Fibroblast of lung (primary cell): ENCODE measurements at regions not wholly inside any gene's neighbourhood (a gene's known extent, or its start where the extent isn't known, plus 50 kb on each side); places are given as distances from the start of the nearest gene placed in this dataset.

Experiments
- DNase-seq, 2 donors: peaks; one replicate each; pipeline versions ENCODE4 v3.0.0 to v3.0.0-alpha.2; 2010; ENCODE audit warnings: low read depth in 2 of 2
- H2AFZ ChIP-seq: 2 replicates; pipeline ENCODE4 v1.5.1; 2012; ENCODE audit warnings: low read length, control low read depth, inconsistent platforms
- H3K27ac ChIP-seq: 2 replicates; pipeline ENCODE4 v1.5.1; 2011; ENCODE audit warnings: low read length, control low read depth; ENCODE audit not compliant: insufficient read depth
- H3K27me3 ChIP-seq: 2 replicates; pipeline ENCODE4 v1.5.1; 2011; ENCODE audit warnings: mild to moderate bottlenecking, low read length; ENCODE audit not compliant: control insufficient read depth, insufficient read depth
- H3K36me3 ChIP-seq: 2 replicates; pipeline ENCODE4 v1.5.1; 2011; ENCODE audit warnings: low read length; ENCODE audit not compliant: control insufficient read depth, insufficient read depth
- H3K4me1 ChIP-seq: 2 replicates; pipeline ENCODE4 v1.5.1; 2011; ENCODE audit warnings: low read length; ENCODE audit not compliant: control insufficient read depth, insufficient read depth; ENCODE audit errors: extremely low read depth
- H3K4me2 ChIP-seq: 2 replicates; pipeline ENCODE4 v1.5.1; 2011; ENCODE audit warnings: low read length, control low read depth; ENCODE audit not compliant: insufficient read depth; ENCODE audit errors: extremely low read depth
- H3K4me3 ChIP-seq, 4 experiments: fragments of 200-600 bp in 1 of 4; sonication (generic) in 1 of 4; replicated peaks in 1 of 4; 2 replicates each; pipeline ENCODE4 v1.5.1; 2011 to 2016; ENCODE audit warnings: low read length in 4 of 4, low read depth in 3 of 4, mild to moderate bottlenecking in 3 of 4, control low read depth in 2 of 4, inconsistent platforms in 1 of 4, mixed read lengths in 1 of 4; ENCODE audit not compliant: insufficient read depth in 1 of 4; ENCODE audit errors: control extremely low read depth in 1 of 4
- H3K79me2 ChIP-seq: 2 replicates; pipeline ENCODE4 v1.5.1; 2012; ENCODE audit warnings: mild to moderate bottlenecking, low read length, inconsistent platforms; ENCODE audit not compliant: control insufficient read depth, insufficient read depth
- H3K9ac ChIP-seq: 2 replicates; pipeline ENCODE4 v1.5.1; 2011; ENCODE audit warnings: mild to moderate bottlenecking, low read length, control low read depth; ENCODE audit not compliant: insufficient read depth
- H3K9me3 ChIP-seq: 2 replicates; pipeline ENCODE4 v1.5.1; 2012; ENCODE audit warnings: low read depth, low read length; ENCODE audit not compliant: control insufficient read depth, insufficient read depth
- H4K20me1 ChIP-seq: 2 replicates; pipeline ENCODE4 v1.5.1; 2011; ENCODE audit warnings: low read length; ENCODE audit not compliant: control insufficient read depth, insufficient read depth; ENCODE audit errors: extremely low read depth
- CTCF ChIP-seq, 2 donors: IDR thresholded peaks in 1 of 2; conservative IDR thresholded peaks in 1 of 2; 1 replicate in 1 of 2; 2 replicates in 1 of 2; pipeline ENCODE4 v1.5.1; 2011 to 2012; ENCODE audit warnings: low read length in 2 of 2, control low read depth in 1 of 2, inconsistent platforms in 1 of 2, low read depth in 1 of 2, mild to moderate bottlenecking in 1 of 2
- EZH2 ChIP-seq: IDR thresholded peaks from 2 replicates; pipeline ENCODE4 v1.5.1; 2012; ENCODE audit warnings: low read length, control low read depth, mild to moderate bottlenecking; ENCODE audit errors: missing control alignments

- Histone ChIP-seq H3K9me3 (no peaks in the 10 kb centered on the region), H3K27ac (no peak overlapping the region), H3K9ac (no peak overlapping the region), H4K20me1 (no peaks in the 10 kb centered on the region), H3K4me2 (no peak overlapping the region), H3K36me3 (no peaks in the 10 kb centered on the region), H3K4me3 (no peak overlapping the region), H3K79me2 (no peaks in the 10 kb centered on the region), H3K4me1 (no peaks in the 10 kb centered on the region), H3K27me3 (peaks cover 5% of the 10 kb centered on the region), H2AFZ (no peak overlapping the region)
- TF ChIP-seq CTCF (conservative IDR thresholded peaks at IDR 0.05 in 1 of 2, IDR thresholded peaks at IDR 0.05 in 1 of 2; ENCODE audit: low read depth in 1 of 2, low read length in 2 of 2) (no peak), EZH2 (no peak)
- DNase-seq = no peak
Observed at GRCh38 chr12:76173756-76174155, 89.3 kb upstream of the NAP1L1 start.

- H3K9ac ChIP-seq = no peak overlapping the region
- no peaks in the 10 kb centered on the region for H3K79me2 ChIP-seq
- no peak overlapping the region for H3K4me3 ChIP-seq
- H4K20me1 ChIP-seq = no peaks in the 10 kb centered on the region
- H3K27me3 ChIP-seq = no peaks in the 10 kb centered on the region
- no peaks in the 10 kb centered on the region for H3K9me3 ChIP-seq
- peak; percentile 64 to 80 for DNase-seq
- H3K4me2 ChIP-seq = no peak overlapping the region
- peaks cover 2% of the 10 kb centered on the region for H3K4me1 ChIP-seq
- peak overlapping the region; percentile 50 for H2AFZ ChIP-seq
- TF ChIP-seq EZH2 = no peak
- TF ChIP-seq CTCF (conservative IDR thresholded peaks at IDR 0.05 in 1 of 2, IDR thresholded peaks at IDR 0.05 in 1 of 2; ENCODE audit: low read depth in 1 of 2, low read length in 2 of 2) = peak; percentile 58 to 67
- H3K27ac ChIP-seq = no peak overlapping the region
- H3K36me3 ChIP-seq = no peaks in the 10 kb centered on the region
Observed at GRCh38 chr12:76158518-76159321, 74.2 kb upstream of the NAP1L1 start.

- Histone ChIP-seq H4K20me1 (no peaks in the 10 kb centered on the region), H3K4me3 (no peak overlapping the region), H3K4me2 (no peak overlapping the region), H3K9ac (no peak overlapping the region), H3K27me3 (no peaks in the 10 kb centered on the region), H3K27ac (no peak overlapping the region), H3K79me2 (no peaks in the 10 kb centered on the region), H3K4me1 (peaks cover 2% of the 10 kb centered on the region), H3K36me3 (no peaks in the 10 kb centered on the region), H3K9me3 (no peaks in the 10 kb centered on the region), H2AFZ (no peak overlapping the region)
- no peak for TF ChIP-seq EZH2
- no peak for TF ChIP-seq CTCF (conservative IDR thresholded peaks at IDR 0.05 in 1 of 2, IDR thresholded peaks at IDR 0.05 in 1 of 2; ENCODE audit: low read depth in 1 of 2, low read length in 2 of 2)
- no peak for DNase-seq
Observed at GRCh38 chr12:76156726-76157125, 72.2 kb upstream of the NAP1L1 start.
